Small intestine (tissue), 7 donors: ENCODE measurements at regions not wholly inside any gene's neighbourhood (a gene's known extent, or its start where the extent isn't known, plus 50 kb on each side); places are given as distances from the start of the nearest gene placed in this dataset.
A peak's percentile ranks its signal among the peaks of the same experiment; 100 is the strongest.

ENCODE experiments used
- DNase-seq, 2 donors: peaks; one replicate each; pipeline versions ENCODE4 v3.0.0 to v3.0.0-alpha.2; 2013
- FAIRE-seq: peaks from 2 replicates; lab custom pipeline; 2012; peaks lifted over from hg19 to GRCh38; lab: Jason Lieb, UNC
- H3K27ac ChIP-seq, 3 donors: one replicate each; pipeline ENCODE4 v1.5.1; 2013; ENCODE audit warnings: low read length in 2 of 3, mild to moderate bottlenecking in 2 of 3, control low read depth in 1 of 3, inconsistent platforms in 1 of 3, low read depth in 1 of 3, moderate library complexity in 1 of 3
- H3K27me3 ChIP-seq, 3 donors: one replicate each; pipeline ENCODE4 v1.6.1; 2013; ENCODE audit warnings: low read length in 3 of 3, inconsistent platforms in 1 of 3; ENCODE audit not compliant: control insufficient read depth in 3 of 3, insufficient read depth in 3 of 3
- H3K36me3 ChIP-seq, 3 donors: one replicate each; pipeline ENCODE4 v1.6.1; 2013; ENCODE audit warnings: low read length in 3 of 3, inconsistent platforms in 1 of 3, low read depth in 1 of 3, mild to moderate bottlenecking in 1 of 3, moderate library complexity in 1 of 3; ENCODE audit not compliant: control insufficient read depth in 3 of 3, insufficient read depth in 2 of 3
- H3K4me1 ChIP-seq, 3 donors: one replicate each; pipeline ENCODE4 v1.6.1; 2013; ENCODE audit warnings: low read length in 2 of 3, inconsistent platforms in 1 of 3, low read depth in 1 of 3, mild to moderate bottlenecking in 1 of 3, moderate library complexity in 1 of 3; ENCODE audit not compliant: control insufficient read depth in 3 of 3, insufficient read depth in 2 of 3
- H3K4me3 ChIP-seq, 3 donors: one replicate each; pipeline ENCODE4 v1.5.1; 2013; ENCODE audit warnings: low read length in 3 of 3, control low read depth in 1 of 3, inconsistent platforms in 1 of 3, low read depth in 1 of 3, mild to moderate bottlenecking in 1 of 3, moderate library complexity in 1 of 3
- H3K9me3 ChIP-seq, 2 donors: one replicate each; pipeline ENCODE4 v1.6.1; 2013; ENCODE audit warnings: low read depth in 1 of 2, low read length in 1 of 2; ENCODE audit not compliant: control insufficient read depth in 2 of 2, insufficient read depth in 1 of 2
- WGBS, 3 donors: extraction: QIAGEN DNeasy Blood & Tissue Kit; methylation state at CpG; one replicate each; pipeline ENCODE4 v1.1.7; 2013; 5-methylcytosine and 5-hydroxymethylcytosine counted together
- donor health status: healthy with polysubstance abuse.
- donor health status: control.
- donor health status: control.
- donor health status: Bipolar disorder and iron deficiency.
- donor health status: healthy.

DNA sequence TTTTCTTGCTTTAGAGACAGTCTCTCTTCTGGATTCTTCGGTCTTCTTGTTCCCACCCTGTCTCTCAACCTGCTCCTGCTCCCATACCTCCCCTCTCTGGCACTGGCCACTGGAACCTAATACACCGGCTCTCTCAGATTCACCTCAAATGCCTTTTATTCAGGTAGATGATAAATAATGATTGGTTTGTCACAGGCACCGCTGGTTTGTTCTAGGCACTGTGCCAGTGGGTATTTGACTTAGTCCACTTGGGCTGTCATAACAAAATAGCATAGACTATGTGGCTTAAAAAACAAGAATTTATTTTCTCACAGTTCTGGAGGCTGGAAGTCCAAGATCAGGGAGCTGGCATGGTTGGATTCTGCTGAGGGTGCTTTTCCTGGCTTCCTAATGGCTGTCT lies 278.2 kb upstream of the STT3B start:
- no peaks in the 10 kb centered on the region for H3K9me3 ChIP-seq
- no peak overlapping the region for H3K4me3 ChIP-seq
- 77 to 83% (median 81%) methylated on average over 3 of the region's 3 CpGs for WGBS, 3 donors
- no peak for DNase-seq
- no peak for FAIRE-seq
- H3K4me1 ChIP-seq = no peaks in the 10 kb centered on the region
- H3K27ac ChIP-seq = no peak overlapping the region
- H3K36me3 ChIP-seq = no peaks in the 10 kb centered on the region
- no peaks in the 10 kb centered on the region for H3K27me3 ChIP-seq

DNA sequence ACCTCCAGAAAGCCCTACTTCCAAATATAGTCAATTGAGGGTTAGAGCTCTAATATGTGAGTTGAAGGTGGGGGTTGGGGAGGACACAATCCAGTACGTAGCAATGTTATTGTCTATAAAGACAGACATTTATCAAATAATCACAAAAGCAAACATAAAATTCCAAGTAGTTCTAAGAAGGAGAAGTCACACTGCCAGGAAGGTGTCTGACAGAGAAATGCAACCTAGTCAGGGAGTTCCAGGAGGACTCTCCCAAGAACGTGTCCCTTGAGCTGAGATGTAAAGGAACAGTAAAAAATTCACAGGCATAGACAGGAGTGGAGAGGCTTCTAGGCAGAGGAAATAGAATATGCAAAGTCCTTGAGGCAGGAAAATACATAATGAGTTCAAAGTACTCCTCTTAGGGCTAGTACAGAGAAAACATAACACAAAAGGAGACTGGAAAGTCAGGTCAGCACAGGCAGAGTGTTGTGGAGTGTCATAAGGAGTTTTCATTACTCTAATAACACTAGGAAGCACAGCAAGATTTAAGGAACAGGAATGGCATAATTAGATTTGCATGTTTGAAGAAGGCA lies 277.6 kb upstream of the STT3B start:
- no peaks in the 10 kb centered on the region for H3K36me3 ChIP-seq
- H3K9me3 ChIP-seq = no peaks in the 10 kb centered on the region
- WGBS, 3 donors = 19 to 55% (median 42%) methylated on average over 2 of the region's 2 CpGs
- no peaks in the 10 kb centered on the region for H3K4me1 ChIP-seq
- H3K27me3 ChIP-seq = no peaks in the 10 kb centered on the region
- no peak overlapping the region for H3K27ac ChIP-seq
- FAIRE-seq (no peak), DNase-seq (peak in 1 of 2 donors; percentile 41)
- no peak overlapping the region for H3K4me3 ChIP-seq

DNA sequence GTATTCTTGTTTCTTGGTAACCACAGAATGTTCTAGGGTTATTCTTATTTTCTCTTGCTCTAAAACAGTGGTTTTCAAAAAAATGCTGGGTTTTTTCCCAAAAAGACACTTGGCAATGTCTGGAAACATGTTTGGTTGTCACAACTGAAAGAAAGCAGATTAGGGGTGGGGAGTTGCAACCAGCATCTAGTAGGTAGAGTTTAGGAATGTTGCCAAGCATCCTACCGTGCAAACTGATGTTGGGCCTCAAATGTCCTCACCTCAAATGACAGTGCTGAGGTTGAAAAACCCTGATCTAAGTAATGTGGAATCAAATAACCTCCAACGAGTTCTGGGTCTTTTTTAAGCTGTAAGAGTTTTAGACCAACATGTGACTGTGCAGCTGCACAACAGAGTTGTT lies 270.5 kb upstream of the STT3B start:
- FAIRE-seq = no peak

DNA sequence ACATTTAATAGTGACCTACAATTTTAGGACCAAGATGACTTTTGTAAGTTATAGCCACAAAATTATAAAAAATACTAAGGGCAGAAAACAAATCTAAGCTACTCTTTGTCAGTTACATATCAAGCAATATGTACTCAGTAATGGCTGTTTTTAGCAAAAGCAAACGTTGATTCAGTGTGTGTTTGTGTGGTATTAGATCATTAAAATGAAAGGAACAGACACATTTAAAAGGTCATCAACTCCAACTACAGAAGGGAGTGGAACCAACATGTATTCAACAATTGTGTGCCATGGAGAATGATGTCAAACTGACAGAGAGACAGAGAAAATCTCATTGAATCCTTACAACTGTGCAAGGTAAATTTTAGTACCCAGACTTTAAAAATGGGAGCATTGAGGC lies 268.8 kb upstream of the STT3B start:
- DNase-seq (no peak), FAIRE-seq (no peak)
- Histone ChIP-seq H3K9me3 (no peaks in the 10 kb centered on the region), H3K27me3 (peaks cover 0 to 4% (median 0%) of the 10 kb centered on the region in 3 donors), H3K4me1 (no peaks in the 10 kb centered on the region), H3K27ac (no peak overlapping the region), H3K4me3 (no peak overlapping the region), H3K36me3 (no peaks in the 10 kb centered on the region)
- WGBS, 3 donors = 36 to 60% (median 48%) methylated on average over 1 of the region's 1 CpG

More for the DNA sequence above, 270.5 kb upstream of the STT3B start:
- Histone ChIP-seq H3K4me1 (no peaks in the 10 kb centered on the region), H3K4me3 (no peak overlapping the region), H3K9me3 (no peaks in the 10 kb centered on the region), H3K36me3 (no peaks in the 10 kb centered on the region), H3K27ac (no peak overlapping the region), H3K27me3 (no peaks in the 10 kb centered on the region)
- WGBS, 3 donors = 65 to 75% (median 71%) methylated on average over 2 of the region's 2 CpGs
- no peak for DNase-seq

DNA sequence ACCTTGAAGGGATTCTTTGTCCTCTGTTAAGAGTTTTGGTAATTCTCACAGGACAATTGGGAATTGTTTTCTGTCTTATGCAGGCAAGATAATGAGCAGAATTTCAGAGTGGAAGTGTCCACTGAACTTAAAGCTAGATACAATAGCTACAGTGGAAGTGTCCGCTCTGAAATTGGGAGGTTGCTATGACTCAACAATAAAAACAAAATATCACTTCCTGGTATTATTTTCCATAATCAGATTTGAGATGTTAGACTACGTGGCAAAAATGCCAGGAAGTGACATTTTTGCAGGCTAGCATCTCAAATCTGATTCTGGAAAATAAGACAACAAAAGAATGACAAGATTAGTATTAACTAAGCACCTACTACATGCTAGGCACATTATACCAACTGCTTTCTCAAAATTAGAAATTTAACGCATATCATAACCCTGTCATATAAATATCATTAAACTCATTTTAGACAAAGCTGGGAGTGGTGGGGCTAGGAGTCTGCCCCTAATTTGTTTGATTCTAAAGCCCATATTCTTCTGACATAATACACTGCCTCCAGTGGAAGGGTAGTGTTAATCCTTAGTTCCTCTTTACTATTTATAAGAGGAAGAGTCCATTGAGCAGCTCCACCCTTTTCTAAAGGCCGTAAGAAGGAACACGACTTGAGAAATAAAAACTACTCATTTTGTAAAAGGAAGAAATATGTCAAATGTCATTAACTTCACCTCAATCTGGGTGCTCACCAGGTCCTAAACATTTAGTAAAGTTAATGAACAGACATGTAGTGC lies 266.9 kb upstream of the STT3B start:
- Histone ChIP-seq H3K36me3 (no peaks in the 10 kb centered on the region), H3K4me1 (no peaks in the 10 kb centered on the region), H3K9me3 (no peaks in the 10 kb centered on the region), H3K4me3 (no peak overlapping the region), H3K27me3 (peaks cover 0 to 4% (median 0%) of the 10 kb centered on the region in 3 donors), H3K27ac (no peak overlapping the region)
- WGBS, 3 donors = 69 to 75% (median 70%) methylated on average over 5 of the region's 5 CpGs
- DNase-seq (no peak), FAIRE-seq (no peak)

DNA sequence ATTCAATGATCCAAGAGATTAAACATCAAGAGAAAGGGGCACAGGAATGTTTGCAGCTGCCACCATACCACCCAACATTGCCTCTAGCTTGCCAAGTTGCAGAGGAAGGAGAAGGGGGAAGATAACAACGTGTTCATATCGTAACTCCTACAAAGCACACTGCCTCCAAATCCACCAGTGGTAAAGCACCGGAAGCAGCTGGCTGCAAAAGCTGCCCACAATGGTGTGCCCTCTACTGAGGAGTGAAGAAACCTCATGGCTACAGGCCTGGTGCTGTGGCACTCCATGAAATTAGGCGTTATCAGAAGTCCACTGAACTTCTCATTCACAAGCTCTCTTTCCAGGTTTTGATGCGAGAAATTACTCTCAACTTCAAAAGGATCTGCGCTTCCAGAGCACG lies 263.9 kb upstream of the STT3B start:
- 89 to 91% (median 91%) methylated on average over 7 of the region's 7 CpGs for WGBS, 3 donors
- Histone ChIP-seq H3K4me3 (no peak overlapping the region), H3K36me3 (no peaks in the 10 kb centered on the region), H3K4me1 (no peaks in the 10 kb centered on the region), H3K27me3 (peaks cover 0 to 4% (median 0%) of the 10 kb centered on the region in 3 donors), H3K9me3 (no peaks in the 10 kb centered on the region), H3K27ac (no peak overlapping the region)
- FAIRE-seq = no peak
- no peak for DNase-seq

DNA sequence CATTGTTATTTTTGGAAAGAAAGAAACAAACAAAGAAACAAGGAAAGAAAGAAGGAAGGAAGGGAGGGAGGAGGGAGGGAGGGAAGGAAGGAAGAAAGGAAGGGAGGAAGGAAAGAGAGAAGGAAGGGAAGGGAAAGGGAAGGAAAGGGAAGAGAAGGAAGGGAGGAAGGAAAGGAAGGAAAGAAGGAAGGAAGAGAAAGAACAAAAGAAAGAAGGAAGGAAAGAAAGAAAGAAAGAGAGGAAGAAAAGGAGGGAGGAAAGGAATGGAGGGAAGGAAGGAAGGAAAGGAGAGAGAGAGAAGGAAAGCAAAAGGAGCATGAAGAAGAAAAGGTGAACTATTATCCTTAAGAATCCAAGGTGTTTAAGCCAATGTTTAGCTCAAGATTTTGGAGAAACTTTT lies 262.7 kb upstream of the STT3B start:
- H3K27me3 ChIP-seq = peaks cover 0 to 4% (median 0%) of the 10 kb centered on the region in 3 donors
- no peak for DNase-seq
- H3K36me3 ChIP-seq = no peaks in the 10 kb centered on the region
- no peak for FAIRE-seq
- H3K4me1 ChIP-seq = no peaks in the 10 kb centered on the region
- H3K4me3 ChIP-seq = no peak overlapping the region
- no peaks in the 10 kb centered on the region for H3K9me3 ChIP-seq
- no peak overlapping the region for H3K27ac ChIP-seq

DNA sequence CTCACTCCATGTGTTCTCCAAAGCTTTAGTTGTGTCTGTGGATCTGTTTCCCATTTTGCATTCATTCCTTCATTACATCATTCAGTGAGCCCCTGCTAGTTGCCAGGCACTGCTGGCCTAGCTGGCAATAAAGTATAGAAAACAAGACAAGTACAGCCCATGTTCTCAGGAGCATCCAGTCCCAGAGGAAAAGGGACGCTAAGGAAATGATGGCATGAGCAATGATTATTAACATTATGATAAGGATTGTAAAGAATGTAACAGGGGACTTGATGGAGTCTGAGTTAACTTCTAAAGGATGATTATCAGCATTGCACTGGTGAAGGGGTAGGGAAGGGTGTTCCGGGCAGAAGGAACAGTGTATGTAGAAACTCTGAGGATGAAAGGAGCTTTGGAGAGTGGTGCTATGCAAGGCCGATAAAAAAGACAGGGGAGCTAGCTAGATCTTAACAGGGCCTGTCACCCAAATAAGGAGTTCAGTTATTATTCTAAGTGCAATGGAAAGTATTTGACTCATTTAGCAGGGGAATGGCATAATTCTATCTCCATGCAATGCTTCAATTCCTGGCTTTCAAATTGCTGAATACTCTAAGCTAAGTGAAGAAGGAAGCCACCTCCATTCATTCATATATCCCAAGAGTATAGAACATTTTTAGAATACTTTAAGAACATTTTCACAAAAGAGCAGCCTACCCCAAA lies 258.2 kb upstream of the STT3B start:
- Histone ChIP-seq H3K9me3 (no peaks in the 10 kb centered on the region), H3K27me3 (peaks cover 0 to 2% (median 0%) of the 10 kb centered on the region in 3 donors), H3K4me1 (no peaks in the 10 kb centered on the region), H3K4me3 (no peak overlapping the region), H3K27ac (no peak overlapping the region), H3K36me3 (no peaks in the 10 kb centered on the region)
- no peak for DNase-seq
- 77 to 83% (median 79%) methylated on average over 3 of the region's 3 CpGs for WGBS, 3 donors
- FAIRE-seq = no peak
